ENCODE measurements at regions not wholly inside any gene's neighbourhood (a gene's known extent, or its start where the extent isn't known, plus 50 kb on each side); places are given as distances from the start of the nearest gene placed in this dataset.

GRCh38 chr2:83744855-83745254, 714.2 kb downstream of the SUCLG1 start:
- DNase-seq, result no peak

DNA sequence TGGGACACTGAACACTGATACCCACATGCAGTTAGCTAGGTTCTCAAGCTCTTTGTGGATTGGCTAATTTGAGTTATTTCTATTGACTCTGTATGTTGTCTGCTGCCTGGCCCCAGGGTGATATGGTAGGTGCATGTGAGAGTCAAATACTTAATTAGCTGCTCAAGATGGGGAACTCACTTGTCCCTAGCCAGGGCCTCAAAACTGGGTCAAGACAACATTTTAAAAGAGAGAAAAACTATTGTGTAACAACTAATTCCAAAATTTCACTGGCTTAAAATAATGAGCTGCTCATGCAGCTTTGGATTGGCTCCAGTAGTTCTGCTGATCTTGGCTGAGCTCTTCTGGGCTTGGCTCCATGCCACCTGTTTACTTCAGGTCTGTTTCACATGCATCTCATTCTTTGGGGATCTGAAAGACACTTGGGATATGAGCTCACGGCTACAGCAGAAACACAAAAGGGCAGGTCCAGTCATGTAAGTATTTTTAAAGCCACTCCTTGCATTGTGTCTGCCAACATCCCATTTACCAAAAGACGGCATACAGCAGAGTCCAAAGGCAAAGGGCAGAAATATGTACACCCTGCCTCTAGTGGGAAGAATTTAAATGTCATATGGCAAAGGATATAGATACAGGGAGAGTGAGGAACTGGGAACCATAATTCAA, 716.8 kb downstream of the SUCLG1 start:
- no peak for DNase-seq

DNA sequence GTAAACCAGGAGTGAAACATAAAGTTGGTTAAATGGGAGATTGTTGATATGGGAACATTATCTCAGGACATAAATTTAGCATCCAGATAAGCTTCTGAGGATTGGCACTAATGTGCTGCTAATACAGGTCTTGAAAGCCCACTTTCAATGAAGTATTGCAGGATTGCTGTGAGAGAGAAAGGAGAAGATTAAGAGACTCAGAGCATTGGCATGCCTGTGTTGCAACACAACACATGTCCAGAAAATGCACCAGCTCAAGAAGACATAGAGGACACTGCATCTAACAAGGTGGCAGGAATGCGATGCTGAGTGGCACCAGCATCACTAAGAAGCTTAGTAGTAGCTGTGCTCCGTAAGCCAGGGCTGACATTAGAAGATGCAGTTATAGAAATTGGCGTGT, 728.9 kb downstream of the SUCLG1 start:
- DNase-seq, result no peak

GRCh38 chr2:83725735-83726134, 733.3 kb downstream of the SUCLG1 start:
- no peak for DNase-seq

DNA sequence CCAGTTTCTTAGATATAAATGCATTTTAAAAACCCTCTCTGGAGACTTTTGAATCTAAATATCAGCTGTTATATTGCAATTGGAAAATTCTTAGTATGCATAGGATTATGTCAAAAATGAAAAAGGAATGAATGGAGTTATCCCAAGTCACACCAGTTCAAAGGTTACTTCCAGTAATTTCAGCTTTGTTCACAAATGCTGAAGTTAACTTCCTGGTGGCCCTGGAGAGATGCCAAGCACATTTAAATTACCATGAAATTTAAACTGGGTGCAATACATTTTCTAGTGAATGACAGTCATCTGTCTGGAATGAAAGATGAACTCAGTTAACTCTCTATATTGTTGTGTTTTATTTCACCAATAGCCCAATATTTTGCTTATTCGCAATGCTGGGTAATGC, 753.9 kb downstream of the SUCLG1 start:
- DNase-seq, result no peak

- no peak for DNase-seq
Observed at GRCh38 chr2:83703598-83703997, 755.5 kb downstream of the SUCLG1 start.

GRCh38 chr2:83696838-83697237, 762.2 kb downstream of the SUCLG1 start:
- no peak for DNase-seq

DNA sequence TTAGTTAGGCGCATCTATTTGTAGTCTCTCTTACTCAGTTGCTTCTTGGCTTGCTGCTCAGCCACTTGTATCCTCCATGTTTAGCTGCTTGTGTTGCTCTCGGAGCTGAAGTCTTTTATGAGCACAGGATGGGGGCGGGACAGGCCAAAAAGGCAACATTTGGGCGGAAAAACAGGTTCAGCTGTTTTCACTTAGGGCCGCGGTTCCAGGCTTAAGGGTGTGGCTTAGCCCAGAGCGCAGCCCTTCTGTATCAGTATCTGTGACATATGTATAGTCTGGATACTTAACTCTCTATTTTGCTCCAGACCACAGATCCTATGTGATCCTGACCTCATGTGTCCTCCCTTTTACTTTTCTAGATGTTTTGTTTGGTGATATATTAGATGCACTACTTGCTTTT, 763.5 kb downstream of the SUCLG1 start:
- no peak for DNase-seq

DNA sequence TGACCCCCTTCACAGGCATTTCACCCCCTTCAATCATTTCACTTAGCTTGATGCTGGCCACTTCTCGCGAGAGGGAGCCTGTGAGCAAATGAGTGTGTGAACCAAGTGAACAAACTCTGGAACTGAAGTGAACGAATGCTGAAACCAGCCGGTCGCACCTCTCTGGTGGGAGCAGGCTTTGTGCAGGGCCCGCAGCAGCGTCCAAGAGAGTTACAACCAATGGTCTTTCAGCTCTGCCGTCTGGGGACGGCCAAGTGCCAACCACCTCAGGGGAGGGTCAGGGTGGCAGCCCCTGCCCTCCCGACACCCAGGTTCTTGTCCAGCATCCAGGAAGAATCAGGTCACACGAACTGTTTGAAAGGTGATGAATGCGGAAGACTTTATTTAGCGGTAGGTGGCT, 764.0 kb downstream of the SUCLG1 start:
- no peak for DNase-seq

GRCh38 chr2:83689402-83689801, 769.7 kb downstream of the SUCLG1 start:
- no peak for DNase-seq

GRCh38 chr2:83686863-83687262, 772.2 kb downstream of the SUCLG1 start:
- DNase-seq, result no peak

- no peak for DNase-seq
Observed at GRCh38 chr2:83674050-83674449, 785.0 kb downstream of the SUCLG1 start.

- no peak for DNase-seq
Observed at GRCh38 chr2:83665894-83666293, 793.2 kb downstream of the SUCLG1 start.

GRCh38 chr2:83665154-83665553, 793.9 kb downstream of the SUCLG1 start:
- DNase-seq, result no peak

- no peak for DNase-seq
Observed at GRCh38 chr2:83661711-83662110, 797.4 kb downstream of the SUCLG1 start.

DNA sequence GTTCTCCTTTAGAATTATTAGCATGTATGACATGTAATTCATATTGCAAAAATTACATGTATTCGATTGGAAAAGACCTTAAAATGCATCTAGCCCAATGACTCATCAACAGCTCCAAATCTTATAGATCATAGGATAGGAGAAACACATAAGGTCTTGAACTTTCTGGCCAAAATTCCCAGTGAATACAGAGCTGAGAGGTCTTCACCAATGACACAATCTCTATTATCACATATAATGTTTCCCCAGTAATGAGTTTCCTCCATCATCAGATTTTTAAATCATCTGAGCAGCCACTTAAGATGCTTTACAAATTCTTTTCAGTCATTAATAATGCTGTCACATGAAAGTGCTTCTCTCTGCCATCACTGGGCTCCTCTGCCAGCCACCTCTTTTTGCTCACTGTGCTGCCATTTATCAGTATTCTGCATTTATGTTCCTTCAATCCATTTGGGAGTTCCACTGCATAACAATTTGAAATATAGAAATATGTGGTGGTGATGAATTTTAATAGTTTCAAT, 804.9 kb downstream of the SUCLG1 start:
- DNase-seq, result no peak

- no peak for DNase-seq
Observed at GRCh38 chr2:83650898-83651297, 808.2 kb downstream of the SUCLG1 start.

DNA sequence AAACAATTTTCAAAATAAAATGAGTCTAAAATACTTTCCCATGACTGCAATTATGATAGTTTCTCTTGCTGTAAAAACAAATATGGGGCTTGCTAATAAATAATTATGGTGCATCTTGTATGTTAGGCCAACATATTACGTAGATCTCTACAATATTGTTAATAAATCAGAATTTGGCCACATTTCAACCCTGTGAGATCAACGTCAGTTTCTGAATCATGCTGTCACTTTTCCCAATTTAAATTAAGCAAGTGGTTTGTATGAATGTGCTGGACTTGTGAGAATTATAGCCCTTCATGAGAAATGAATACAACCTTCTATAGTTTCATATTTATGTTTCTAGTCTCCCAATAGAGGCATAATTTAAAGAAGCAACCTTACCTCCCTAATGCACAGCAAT, 808.9 kb downstream of the SUCLG1 start:
- no peak for DNase-seq

- DNase-seq, result no peak
Observed at GRCh38 chr2:83640506-83640905, 818.6 kb downstream of the SUCLG1 start.

DNA sequence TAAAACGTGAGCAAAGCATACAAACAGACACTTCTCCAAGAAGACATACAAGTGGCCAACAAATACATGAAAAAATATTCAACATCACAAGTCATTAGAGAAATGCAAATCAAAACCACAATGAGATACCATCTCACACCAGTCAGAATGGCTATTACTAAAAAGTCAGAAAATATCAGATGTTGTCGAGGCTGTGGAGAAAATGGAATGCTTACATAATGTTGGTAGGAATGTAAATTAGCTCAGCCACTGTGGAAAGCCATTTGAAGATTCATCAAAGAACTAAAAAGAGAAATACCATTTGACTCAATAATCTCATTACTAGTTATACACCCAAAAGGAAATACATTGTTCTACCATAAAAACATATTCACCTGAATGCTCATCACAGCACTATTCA, 825.7 kb downstream of the SUCLG1 start:
- DNase-seq, result no peak

GRCh38 chr2:83630351-83630750, 828.7 kb downstream of the SUCLG1 start:
- no peak for DNase-seq

GRCh38 chr2:83615511-83615910, 843.6 kb downstream of the SUCLG1 start:
- no peak for DNase-seq

DNA sequence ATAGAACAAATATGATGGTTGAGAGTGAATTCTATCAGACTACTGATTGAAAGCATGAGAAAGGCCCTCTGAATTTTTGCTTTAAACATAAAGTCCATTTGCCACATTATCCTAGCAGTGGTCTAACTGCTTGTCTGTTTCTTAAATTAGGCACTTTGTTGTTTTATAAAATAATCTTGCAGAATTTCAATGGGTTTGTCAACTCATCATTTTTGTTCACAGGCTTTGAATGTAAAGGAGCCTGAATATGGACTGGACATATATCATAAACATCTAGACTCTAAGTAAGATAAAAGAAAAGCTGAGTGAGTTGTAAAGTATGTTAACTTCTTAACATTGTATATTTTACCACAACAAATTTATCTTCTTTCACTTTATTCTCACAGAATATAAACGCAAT, 845.9 kb downstream of the SUCLG1 start:
- DNase-seq, result no peak

DNA sequence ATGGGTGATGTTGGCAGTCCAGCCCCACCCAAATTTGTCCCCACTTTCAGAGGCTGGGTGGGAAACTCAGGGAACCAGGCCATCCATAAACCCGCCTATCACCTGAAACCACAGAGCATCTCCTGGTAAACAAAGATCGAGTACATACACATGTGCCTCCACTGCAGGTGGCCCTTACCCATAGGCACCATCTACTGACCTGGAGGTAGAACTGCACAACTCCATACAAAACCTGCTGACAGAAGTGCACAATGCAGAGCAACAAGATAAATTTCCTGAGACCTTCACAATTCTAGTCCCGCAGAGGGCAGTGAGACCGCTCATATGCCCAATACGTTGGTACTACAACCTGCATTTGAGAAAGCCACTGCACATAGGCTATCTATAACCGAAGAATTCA, 856.3 kb downstream of the SUCLG1 start:
- DNase-seq, result no peak

GRCh38 chr2:83596592-83597282, 862.3 kb downstream of the SUCLG1 start:
- DNase-seq, result no peak

Measured in NCI-H2227 treated with DMSO at 0.1 percent for 48 hours (cell line).